HG02981 (cell line): ENCODE measurements at regions not wholly inside any gene's neighbourhood (a gene's known extent, or its start where the extent isn't known, plus 50 kb on each side); places are given as distances from the start of the nearest gene placed in this dataset.

Experiments used
- ATAC-seq: cut with Tn5 transposase; IDR thresholded peaks from one replicate; pipeline ENCODE4 v1.9.1; 2021; ENCODE audit warnings: mild to moderate bottlenecking, moderate library complexity; ENCODE audit not compliant: unreplicated experiment

- ATAC-seq = no peak
Measured at GRCh38 chr6:1094306-1094705, 217.6 kb upstream of the FOXQ1 start.

DNA sequence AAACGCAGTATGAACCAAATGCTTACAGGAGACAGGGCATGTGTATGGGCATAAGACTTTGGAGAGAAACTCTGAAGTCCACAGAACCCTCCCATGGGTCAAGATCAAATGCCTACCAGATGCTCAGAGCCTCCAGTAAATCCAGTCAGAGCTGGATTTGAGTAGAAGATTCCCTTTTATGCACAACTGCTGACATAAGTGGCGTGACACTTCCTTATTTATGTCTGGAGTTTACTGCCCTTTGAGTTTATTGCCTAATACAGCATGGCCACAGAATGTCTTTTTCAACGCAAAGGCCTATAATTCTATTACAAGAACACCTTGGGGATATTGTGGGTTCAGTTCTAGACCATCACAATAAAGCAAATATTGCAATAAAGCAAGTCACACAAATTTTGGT, 220.0 kb upstream of the FOXQ1 start:
- ATAC-seq = no peak

DNA sequence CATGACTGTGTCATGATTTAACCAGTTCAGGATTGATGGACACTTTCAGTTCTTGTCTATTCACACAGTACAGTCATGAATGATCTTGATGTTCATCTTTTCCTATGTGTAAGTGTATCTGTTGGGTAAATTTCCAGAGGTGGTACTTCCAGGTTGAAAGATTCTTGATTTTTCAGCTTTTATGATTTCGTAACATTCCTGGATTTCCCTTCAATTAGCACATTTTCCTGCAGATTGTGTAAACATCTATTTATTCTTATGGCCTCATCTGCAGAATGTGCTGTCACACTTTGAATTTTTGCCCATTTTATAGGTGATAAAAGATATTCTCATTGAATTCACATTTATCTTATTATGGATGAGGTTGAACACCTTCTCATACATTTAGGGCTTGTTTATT, 222.0 kb upstream of the FOXQ1 start:
- ATAC-seq = no peak

DNA sequence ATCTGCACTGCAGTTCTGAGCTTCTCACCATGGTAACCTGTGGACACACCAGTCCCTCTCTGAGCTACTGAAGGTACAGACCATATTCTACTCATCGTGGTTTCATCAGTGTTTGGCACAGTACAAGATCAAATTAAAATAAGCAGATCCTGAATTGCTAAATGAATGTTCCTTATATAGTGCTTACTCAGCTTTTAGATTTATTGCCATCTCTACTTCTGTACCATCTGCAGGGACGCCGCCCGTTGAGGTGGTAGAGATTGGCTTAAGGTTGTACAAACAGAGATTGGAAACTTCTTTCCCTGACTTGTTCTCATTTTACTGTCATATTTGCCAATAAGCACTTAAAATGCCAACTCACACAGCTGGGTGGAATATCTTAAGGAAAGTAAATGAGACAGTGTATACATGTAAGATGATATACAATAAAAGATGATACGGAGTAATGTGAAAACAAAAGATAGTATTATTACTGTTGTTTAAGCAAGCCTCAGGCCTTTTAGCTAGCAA, 223.4 kb upstream of the FOXQ1 start:
- ATAC-seq = no peak

DNA sequence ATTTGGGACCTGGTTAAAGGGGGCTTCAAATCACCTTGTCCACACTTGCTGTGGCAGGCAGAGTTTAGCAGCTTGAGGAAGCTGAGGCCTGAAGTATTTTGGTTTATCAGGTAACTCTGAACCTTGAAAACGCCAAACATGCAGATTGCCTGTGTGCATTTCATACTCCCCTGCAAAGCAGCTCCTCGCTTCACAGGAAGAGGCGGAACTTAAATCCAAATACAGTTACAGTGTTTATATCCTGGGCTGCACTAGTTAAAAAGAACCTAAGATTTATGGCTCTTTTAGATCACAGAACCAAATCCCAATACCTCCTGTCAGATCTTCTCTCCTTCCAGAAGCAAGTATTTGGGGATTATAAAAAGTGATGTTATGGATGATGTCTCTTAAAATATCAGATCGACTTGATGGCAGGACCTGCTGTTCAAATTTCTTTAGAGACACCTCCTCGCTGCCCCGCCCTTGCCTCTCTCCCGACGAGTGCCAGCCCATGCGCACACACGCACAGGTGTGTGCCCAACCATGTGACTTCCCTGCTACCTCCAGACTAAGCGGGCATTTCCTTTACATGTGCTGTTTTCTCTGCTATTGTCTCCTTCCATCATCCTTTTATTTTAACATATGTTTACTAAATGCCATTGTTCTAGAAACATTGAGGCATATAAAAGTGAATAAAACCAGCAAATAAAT, 224.6 kb upstream of the FOXQ1 start:
- no peak for ATAC-seq

DNA sequence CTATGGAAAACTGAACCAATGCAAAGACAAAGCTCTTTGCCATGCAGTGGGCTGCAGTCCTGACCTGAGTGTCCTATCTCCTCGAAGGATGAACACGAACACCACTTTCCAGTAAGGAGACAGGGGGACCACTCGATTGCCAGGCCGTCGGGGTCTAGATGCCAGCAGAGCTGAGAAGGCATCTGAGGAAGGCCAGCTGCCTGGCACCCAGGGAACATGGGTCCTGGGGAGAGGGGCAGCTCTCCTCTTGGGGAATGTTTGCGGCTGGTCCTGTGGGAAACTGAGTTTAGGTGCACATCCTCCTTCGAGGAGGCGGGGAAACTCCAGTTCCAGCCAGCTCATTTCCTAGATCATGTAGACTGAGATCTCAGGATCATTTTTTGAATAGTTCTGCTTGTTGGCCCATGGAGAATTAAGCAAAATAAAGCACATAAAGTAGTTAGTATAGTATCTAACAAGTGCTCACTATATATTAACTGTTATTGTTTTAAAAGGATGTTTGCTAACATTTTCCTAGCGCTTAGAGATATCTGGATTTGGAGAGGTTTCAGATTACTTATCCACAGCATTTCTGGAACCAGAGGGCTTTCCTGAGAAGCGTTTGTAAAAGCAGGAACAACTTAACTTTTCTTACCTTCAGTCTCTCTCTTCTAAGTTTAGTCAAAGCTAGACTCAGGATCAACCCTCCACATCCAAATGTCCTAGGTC, 225.3 kb upstream of the FOXQ1 start:
- no peak for ATAC-seq

DNA sequence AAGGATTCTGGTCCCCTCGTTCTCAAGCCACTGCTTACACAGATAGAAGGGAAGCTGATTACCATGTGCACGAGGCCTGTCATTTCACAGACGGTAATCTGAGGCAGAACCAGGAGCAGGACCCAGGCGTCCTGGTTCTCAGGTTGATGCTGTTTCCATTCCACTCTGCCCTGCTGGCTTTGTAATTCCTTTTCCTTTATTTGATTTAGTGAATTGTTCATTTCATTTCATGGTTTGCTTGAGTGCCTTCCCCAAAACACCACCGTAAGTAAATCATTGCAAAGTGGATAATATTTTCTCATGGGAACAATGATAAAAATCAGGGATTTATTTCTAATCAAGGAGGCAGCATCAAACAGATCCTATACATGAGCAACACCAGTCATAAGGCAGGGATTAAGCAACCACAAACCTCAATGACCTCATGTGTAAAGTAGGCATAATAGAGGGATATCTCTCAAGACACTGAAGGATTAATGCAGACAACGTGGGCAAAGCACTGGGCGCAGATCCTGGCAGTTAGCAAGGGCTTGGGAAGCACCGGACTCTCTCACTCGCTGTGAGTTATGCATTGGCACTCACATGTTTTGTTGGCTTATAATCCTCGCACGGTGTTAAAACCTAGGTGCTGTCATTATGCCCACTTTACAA, 229.5 kb upstream of the FOXQ1 start:
- no peak for ATAC-seq

DNA sequence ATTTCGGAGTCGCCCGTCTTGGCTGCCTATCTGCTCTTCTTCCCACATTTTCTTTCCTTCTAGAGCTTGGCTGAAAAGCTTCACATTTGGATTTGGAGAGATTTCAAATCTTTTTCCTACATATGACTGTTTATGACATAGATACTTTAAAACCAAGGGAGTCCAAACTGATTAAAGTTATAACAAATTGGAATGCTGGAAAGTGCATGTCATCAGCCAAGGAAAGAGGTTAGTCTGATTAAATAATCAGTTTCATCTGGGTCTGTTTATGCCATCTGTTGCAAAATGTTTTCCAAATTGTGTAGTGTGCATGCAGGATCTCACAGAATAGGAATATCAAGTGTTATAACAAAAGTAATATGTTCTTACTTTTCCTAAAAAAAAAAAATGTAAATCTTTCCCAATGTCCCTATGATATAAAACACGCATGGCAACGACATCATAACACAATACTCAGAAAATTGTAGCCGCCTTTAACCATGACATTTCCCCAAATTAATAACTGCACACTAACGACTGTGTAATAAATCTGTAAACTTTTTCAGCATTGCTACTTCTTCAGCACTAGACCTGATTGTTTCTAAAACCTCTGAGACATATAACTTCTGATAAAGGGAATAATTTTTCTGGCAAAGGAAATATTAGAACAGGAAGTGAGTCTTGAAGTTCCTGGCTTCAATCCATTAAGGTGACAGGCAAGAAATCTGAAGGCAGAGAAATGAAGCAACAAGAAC, 230.2 kb upstream of the FOXQ1 start:
- no peak for ATAC-seq

DNA sequence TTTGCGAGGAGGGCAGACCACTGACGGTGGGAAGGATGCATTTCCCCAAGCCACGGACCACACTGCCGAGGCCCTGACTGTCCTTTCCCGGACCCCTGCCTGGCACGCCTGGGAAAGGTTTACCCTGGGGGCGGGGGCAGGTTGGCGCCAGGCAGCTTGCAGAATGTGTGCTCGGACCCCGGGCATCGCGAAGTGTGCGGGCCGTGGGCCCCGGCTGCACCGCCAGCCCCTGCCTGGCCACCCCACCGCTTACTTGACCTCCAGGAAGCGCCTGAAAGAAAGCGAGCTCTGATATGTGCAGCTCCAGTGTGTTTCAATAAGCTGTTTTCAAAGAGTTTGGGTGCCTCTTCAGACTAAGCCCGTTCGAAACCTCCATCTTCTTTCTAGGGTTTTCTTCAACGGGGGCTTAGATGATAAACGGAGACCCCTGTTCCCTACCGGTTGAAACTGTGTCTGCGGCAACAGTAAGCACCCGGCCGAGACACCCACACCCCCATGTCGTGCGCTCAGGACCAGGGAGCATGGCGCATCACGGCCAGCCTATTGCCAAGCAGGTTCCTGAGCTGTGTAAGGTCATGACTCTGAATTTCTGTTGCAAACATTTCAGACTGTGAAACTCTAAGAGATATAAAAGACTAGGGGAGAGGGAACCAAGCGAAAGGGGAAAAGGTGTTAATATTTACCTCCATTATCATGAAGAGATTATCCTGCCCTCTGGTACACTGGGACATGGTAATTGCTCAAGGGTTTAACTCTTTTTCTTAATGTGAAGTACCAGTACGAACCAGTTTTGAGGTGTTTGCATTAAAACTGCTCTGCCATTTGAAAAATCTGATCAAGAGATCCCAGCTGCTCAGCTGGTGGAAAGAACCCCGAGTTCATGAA, 231.2 kb upstream of the FOXQ1 start:
- no peak for ATAC-seq

DNA sequence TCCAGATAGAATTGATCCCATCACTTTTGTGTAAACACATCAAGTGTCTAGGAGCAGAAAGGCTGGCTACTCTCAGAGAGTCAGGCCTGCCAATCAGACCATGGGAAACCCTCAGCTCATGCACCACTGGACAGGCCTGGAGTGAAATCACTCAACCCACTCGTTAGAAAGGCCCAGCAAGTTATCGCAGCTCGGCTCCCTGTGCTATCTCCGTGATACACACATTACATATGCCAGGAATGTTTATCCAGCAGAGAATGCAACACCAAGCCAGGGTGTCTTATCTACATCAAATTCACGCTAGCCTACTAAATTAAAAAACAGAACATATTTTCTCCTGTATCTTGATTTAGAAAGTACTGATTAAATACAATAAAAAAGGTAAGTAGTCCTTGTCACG, 232.4 kb upstream of the FOXQ1 start:
- ATAC-seq = no peak

GRCh38 chr6:1077478-1078416, 234.2 kb upstream of the FOXQ1 start:
- no peak for ATAC-seq

- ATAC-seq = no peak
Measured at GRCh38 chr6:1076531-1077459, 235.1 kb upstream of the FOXQ1 start.

DNA sequence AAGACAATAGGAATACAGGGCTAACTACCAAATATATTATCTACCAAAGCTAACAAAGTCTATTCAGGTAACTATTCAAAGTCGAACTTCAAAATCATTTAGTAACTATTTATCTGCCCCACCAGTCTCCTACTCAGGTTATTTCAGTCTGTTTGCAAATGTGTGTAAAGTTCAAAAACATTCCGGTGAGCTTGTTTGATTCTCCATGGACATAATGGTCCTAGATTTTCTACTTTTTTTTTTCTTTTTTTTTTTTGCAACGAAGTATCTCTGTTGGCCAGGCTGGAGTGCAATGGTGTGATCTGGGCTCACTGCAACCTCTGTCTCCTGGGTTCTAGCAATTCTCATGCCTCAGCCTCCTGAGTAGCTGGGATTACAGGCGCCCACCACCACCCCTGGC, 236.0 kb upstream of the FOXQ1 start:
- ATAC-seq = no peak

DNA sequence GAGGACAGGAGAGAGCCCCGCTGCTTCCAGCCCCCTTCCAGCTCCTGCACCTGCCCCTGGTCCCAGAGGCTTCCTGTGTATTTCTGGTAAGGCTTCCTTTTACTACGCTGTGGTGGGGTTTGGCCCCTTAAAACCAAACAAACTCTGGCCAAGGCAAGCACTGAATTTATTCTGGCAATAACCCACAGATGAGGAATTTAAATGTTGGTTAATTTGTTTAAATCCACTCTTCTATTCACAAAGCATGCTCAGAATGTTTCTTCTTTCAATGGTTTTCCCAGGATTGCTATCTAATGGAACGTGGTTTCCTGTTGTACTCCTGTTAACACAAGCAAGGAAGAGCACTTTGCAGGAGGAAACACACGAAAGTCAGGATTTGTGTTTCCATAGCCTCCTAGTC, 236.5 kb upstream of the FOXQ1 start:
- ATAC-seq = no peak

DNA sequence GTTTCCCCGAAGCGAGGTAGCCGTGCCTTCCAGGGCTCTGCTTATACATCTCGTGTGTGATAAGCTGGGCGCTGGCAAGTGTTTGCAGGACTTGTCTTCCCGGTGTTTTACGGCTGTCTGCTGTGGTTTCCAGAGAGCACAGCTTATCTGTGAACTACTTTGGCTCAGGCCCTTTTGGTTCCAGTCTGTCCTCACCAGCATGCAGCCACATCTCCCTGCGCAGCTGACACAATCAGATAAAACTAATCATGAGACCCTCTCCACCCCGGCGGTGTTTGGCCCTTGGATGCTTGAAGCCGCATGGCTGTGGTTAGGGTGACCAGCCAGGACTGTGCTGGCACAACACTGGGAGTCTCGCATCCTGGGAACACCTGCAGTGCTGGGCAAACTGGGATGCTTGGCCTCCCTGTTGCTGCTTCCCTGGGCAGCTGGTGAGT, 241.8 kb upstream of the FOXQ1 start:
- ATAC-seq = no peak

DNA sequence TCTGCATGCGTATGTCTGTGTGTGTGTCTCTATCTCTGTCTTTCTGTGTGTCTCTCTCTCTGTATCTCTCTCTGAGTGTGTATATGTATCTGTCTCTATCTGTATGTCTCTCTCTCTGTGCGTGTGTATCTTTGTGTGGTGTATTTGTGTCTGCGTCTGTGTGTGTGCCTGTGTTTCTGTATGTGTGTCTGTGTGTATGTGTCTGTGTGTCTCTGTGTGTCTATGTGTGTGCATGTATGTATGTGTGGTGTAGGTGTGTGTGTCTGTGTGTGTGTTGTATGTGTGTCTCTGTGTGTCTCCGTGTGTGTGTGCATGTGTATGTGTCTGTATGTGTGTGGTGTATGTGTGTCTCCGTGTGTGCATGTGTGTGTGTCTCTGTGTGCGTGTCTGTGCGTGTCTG, 243.0 kb upstream of the FOXQ1 start:
- ATAC-seq = no peak

- ATAC-seq = no peak
Measured at GRCh38 chr6:1068068-1068467, 243.8 kb upstream of the FOXQ1 start.

GRCh38 chr6:1067346-1067745, 244.6 kb upstream of the FOXQ1 start:
- no peak for ATAC-seq
